Hematopoietic multipotent progenitor cell treated with erythropoietin and hydrocortisone succinate and interleukin-3 and kit ligand, for 8 days (in vitro differentiated cells): ENCODE measurements at regions not wholly inside any gene's neighbourhood (a gene's known extent, or its start where the extent isn't known, plus 50 kb on each side); places are given as distances from the start of the nearest gene placed in this dataset.
"Not testable (repeated sequence)": the region's sequence is repeated elsewhere in the genome, so short reads cannot be mapped to it uniquely, and the experiment has no call there.

Source experiments
- DNase-seq: peaks from one replicate; pipeline ENCODE4 v3.0.0-alpha.2; 2015

DNA sequence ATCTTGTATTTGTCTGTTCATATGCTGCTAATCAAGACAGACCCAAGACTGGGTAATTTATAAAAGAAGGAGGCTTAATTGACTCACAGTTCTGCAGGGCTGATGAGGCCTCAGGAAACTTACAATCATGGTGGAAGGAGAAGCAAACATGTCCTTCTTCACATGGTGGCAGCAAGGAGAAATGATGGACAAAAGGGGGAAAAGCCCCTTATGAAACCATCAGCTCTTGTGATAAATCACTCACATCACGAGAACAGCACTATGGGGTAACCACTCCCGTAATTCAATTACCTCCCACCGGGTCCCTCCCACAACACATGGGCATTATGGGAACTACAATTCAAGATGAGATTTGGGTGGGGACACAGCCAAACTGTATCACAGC is 117.0 kb downstream of the TTC6 start:
- DNase-seq, result not testable (repeated sequence)

DNA sequence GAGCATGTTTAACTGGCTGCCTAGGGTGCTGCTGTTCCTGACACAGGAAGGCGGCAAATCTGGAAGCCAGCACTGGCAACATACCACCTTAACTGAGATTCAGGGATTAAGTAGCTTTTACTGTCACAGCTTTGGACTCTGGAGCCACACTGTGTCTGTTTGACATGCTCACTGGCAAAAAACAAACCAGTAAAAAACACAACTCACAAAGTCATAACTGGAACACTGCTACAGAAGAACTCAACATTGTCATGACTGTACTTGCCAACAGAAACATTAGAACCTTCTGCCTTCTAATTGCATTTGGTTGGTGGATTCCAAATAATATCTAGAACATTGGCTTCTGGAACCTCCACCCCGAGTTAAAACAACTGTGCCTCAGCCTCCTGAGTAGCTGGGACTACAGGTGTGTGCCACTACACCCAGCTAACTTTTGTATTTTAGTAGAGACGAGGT is 117.6 kb downstream of the TTC6 start:
- no peak for DNase-seq

DNA sequence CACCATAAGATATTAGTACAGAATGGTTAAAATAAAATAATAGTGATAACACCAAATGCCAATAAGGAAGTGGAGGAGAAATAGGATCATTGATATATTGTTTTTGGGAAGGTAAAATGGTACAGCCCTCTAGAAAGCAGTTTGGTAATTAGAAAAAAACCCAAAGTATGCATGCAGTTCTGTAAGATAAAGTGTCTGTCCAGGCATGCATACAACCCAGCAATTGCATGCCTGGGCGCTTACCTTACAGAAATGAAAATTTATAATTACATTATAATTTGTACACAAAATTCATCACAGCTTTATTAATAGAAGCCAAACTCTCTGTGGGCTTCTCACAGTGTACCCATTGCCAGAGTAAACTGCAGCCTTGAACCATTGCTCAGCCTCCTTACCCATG is 124.7 kb downstream of the TTC6 start:
- DNase-seq, result no peak

DNA sequence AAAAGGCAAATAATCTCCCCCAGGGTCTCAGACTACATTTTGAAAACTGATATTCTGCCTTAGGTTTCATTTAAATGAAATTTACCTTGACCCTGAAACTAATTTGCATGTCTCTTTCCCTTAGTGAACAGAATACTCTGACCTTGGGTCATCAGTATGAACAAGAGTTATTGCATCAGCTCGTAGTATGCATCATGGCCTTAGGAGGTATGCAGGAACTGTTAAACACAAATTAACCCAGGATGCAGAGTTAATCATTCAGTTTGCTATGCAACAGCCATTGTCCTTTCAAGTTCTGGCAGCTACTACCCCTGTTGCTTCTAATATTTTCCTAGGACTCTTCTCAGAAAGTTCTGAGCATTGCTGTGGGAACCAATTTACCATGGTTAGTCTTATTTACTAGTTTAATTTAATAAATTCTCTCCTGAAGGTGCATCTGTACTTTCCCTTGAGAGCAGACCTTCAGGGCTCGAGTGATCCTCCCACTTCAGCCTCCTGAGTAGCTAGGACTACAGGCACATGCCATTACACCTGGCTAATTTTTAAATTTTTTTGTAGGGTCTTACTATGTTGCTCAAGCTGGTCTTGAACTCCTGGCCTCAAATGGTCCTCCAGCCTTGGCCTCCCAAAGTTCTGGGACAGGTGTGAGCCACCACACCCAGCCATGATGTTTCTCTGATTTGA is 126.7 kb downstream of the TTC6 start:
- DNase-seq, result no peak

DNA sequence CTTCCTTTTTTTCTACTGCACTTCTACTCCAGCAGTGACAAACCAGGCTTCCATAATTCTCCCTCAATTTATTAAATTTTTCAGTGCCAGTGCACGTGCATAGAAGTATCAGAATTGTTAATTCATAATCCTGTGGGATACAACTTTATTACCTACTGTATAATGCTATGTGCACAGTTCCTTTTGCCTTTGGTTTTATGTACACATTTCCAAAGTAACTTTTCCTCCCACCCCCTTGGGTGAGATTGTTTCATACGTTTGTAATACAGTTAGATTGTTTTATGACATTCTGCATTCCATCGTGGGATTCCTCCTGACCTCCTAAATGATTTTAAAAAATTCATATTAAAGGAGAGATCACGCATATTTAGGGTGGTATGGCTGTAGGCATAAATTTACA is 128.1 kb downstream of the TTC6 start:
- DNase-seq, result no peak

DNA sequence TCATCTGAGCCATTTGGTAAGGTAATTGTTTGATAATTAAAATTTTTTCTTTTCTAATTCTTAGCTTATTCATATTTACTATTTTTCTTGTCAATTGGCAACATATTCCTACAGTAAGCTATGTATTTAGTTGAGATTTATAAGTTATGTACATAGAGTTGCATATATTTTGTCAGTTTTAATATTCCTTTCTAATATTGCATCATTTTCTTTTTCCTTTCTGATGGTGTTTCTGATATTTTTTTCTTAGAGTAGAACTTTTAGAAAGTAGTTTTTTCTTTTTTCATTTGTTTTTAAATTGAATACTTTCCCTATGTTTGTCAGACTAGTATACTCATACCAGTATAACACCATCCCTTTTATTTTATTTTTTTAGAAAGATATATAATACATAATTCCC is 131.3 kb downstream of the TTC6 start:
- DNase-seq, result no peak

DNA sequence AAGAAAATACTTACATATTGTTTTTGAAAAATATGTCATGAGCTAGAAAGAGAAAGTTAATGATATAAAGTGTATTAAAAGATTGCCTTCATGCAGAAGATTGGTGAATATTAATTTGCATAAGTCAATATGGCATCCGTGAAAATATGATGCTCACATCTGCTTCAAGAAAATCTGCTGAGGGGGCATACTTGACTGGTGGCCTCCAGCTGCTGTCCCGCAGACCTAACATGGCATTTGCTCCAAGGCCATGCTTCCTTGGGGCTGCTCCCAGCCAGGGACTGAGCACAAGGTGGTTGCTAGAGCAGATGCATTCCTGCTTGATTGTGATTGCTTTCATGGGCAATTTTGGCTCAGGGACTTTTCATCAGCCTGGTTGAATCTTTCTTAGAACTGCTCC is 133.8 kb downstream of the TTC6 start:
- no peak for DNase-seq

DNA sequence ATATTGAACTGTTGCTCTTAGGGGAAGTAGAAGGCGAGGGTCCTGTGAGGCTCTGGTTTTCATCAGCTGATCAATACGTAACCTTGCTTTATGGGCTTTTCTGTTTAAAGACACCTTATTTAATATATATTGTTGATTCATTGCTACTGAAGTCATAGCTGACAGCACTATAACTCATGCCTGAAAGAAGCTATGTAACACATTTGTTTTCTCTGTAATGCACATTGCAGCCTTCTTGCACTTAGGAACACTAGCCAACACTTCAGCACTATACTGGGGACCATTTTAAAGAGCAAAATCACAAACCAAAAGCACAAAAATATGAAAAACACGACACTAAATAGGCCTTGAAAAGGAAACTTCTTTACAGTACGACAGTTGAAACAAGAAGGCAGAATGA is 135.7 kb downstream of the TTC6 start:
- DNase-seq, result no peak

DNA sequence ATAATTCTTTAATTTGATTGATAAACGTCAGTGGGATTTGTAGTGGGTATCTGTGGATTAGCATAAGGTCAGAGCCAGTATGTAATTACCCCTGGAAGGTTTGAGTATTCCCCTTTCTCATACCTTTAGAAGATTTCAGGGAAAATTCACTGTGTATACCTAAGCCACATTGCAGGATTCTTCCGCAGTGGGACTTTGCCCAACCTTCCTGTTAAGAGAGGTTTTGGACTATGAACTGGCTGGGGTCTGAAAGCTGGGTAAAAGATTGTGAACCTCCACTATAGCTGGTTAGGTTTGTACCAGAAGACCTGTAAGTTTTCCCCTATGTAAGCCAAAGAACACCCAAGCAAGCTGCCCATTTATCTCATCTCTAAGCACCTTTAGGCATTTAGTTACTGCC is 150.2 kb downstream of the TTC6 start:
- DNase-seq, result no peak

DNA sequence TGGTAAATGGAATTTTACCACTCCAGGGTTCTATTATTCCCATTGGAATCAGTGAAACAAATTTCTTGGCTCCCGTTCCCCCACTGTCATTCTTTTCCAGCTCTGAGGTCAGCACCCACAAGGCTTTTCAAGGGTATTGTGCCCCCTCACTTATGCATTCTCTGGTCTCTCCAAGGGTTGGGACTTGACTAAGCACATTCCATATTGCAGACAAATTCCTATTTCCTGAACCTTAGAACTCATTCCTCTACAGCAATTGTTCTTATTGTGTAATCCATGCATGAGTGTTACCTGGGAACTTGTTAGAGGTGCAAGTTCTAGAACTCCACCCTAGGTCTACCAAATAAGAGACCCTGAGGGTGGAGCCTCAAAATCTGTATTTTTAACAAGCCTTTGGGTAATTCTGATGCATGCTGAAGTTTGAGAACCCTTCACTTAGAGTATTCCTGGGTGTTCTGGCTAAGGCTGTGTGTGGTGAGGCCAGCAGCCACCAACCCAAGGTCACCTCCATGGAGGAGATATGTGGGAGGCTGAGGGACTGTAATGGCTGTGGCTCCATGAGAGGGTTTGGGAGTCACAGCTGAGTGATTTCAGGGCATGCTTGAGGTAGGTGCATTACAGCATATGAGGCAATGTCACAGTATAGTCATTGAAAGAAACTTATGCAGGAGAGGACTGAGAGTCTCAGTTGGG is 150.9 kb downstream of the TTC6 start:
- DNase-seq, result no peak

DNA sequence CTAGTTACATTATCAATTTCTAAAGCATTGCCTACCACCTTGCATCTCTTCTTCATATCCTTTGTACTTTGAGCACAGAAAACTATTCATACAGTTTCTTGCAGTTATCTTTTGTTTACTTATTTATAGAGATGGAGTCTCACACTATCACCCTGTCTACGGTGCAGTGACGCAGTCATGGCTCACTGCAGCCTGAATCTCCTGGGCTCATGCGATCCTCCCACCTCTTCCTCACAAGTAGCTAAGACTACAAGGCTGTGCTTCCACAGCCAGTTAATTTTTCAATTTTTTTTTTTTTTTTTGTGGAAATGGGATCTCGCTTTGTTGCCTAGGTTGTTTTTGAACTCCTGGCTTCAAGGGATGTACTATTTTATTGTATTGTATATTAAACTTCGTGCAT is 158.0 kb downstream of the TTC6 start:
- no peak for DNase-seq

DNA sequence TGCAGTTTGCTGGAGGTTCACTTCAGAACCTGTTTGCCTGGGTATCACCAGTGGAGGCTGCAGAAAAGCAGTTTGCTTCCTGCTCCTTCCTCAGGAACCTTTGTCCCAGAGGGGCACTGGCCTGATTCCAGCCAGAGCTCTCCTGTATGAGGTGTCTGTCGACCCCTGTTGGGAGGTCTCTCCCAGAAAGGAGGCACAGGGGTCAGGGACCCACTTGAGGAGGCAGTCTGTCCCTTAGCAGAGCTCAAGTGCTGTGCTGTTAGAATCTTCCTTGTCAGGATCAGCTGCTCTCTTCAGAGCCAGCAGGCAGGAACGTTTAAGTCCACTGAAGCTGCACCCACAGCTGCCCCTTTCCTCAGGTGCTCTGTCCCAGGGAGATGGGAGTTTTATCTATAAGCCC is 164.8 kb downstream of the TTC6 start:
- not testable (repeated sequence) for DNase-seq

DNA sequence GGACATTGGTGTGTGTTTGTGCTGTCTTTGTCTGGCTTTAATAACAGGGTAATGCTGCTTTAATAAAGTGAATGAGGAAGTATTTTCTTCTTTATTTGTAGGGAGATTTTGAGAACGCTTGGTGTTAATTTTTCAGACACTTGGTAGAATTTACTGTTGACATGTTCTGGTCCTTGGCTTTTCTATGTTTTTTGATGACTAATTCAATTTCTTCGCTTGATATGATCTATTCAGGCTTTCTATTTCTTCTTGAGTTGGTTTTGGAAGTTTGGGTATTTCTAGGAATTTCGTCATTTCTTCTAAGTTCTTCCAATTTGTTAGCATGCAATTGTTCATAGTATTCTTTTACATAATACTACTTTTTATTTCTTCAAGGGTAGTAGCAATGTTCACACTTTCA is 167.8 kb downstream of the TTC6 start:
- no peak for DNase-seq

DNA sequence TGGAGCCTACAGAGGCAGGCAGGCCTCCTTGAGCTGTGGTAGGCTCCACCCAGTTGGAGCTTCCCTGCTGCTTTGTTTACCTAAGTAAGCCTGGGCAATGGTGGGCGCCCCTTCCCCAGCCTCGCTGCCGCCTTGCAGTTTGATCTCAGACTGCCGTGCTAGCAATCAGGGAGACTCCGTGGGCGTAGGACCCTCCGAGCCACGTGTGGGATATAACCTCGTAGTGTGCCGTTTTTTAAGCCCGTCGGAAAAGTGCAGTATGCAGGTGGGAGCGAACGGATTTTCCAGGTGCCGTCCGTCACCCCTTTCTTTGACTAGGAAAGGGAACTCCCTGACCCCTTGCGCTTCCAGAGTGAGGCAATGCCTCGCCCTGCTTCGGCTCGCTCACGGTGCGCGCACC is 176.9 kb downstream of the TTC6 start:
- DNase-seq, result not testable (repeated sequence)

DNA sequence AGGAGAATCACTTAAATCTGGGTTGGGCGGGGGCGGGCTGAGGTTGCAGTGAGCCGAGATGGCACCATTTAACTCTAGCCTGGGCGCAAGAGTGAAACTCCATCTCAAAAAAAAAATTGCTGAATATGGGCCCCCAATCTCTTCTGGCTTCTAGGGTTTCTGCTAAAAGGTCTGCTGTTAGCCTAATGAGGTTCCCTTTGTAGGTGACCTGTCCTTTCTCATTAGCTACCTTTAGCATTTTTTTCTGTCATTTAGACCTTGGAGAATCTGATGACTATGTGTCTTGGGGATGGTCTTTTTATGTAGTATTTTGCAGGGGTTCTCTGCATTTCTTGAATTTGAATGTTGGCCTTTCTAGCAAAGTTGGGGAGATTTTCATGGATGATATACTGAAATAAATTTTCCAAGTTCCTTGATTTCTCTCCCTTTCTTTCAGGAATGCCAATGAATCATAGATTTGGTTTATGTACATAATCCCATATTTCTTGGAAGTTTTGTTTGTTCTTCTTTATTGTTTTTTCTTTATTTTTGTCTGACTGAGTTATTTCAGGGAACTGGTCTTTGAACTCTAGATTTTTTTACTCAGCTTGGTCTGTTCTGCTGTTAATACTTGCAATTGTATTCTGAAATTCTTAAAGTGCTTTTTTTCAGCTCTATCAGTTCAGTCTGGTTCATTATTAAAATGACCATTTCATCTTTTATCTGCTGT is 181.5 kb downstream of the TTC6 start:
- no peak for DNase-seq

DNA sequence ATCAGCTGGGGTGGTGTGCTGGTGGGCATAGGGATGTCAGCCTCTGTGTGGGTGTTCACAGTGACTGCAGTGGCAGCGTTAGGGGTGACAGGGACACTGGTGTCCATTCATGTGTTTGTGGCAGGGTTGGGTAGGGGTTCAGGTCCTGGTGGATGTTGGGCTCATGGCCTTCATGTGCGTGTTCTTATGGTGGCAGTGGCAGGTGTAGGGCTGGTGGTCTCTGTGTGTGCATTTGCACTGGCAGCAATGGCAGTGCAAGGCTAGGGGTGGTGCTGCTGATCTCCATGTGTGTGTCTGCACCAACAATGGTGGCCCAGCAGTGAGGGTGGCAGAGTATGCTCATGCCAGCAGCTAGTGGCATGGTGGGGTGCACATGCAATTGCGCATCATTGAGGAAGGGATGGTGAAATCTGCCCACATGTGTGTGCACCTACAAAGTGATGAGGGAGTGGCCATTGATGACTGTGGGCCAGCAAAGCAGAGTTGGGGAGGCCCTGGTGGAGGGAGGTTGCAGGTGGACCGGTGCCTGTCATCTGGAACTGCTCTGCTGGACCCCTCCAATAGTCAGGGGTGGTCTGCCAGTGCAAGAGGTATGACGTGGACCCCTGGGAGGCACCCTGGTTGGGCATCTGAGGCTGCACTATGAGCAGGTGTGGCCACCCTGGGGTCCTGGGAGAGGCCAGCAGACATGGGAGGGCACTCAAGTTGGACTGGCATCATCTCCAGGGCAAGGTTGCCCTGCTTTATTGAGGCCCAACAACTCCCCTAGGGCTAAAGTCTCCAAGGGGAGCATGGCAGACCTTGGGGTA is 182.9 kb downstream of the TTC6 start:
- no peak for DNase-seq

DNA sequence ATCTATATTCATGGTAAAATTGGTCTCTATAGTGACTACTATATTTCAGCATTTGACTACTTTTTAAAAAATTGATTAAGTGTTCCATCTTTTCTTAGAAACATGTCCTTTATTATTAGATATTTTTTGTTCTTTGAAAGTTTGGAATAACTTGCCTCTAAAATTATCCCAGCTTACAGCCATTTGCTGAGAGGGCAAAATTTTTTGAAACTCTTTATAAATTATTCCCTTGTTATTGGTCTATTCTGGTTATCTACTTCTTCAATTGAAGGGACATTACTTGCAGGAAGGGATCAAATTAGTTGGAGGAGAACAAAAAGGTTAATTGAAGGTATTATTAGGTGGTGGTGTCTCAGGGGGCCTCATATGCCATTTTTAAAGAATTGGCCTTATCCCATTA is 184.1 kb downstream of the TTC6 start:
- no peak for DNase-seq

DNA sequence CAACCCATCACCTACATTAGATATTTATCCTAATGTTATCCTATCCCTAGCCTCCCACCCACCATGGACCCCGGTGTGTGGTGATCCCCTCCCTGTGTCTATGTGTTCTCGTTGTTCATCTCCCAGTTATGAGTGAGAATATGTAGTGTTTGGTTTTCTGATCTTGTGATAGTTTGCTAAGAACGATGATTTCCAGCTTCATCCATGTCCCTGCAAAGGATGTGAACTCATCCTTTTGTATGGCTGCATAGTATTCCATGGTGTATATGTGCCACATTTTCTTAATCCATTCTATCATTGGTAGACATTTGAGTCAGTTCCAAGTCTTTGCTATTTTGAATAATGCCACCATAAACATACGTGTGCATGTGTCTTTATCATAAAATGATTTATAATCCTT is 185.3 kb downstream of the TTC6 start:
- DNase-seq, result not testable (repeated sequence)

DNA sequence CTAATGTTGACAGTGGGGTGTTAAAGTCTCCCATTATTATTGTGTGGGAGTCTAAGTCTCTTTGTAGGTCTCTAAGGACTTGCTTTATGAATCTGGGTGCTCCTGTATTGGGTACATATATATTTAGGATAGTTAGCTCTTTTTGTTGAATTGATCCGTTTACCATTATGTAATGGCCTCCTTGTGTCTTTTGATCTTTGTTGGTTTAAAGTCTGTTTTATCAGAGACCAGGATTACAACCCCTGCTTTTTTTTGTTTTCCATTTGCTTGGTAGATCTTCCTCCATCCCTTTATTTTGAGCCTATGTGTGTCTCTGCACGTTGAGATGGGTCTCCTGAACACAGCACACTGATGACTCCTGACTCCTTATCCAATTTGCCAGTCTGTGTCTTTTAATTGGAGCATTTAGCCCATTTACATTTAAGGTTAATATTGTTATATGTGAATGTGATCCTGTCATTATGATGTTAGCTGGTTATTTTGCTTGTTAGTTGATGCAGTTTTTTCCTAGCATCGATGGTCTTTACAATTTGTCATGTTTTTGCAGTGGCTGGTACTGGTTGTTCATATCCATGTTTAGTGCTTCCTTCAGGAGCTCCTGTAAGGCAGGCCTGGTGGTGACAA is 188.9 kb downstream of the TTC6 start:
- DNase-seq, result not testable (repeated sequence)

DNA sequence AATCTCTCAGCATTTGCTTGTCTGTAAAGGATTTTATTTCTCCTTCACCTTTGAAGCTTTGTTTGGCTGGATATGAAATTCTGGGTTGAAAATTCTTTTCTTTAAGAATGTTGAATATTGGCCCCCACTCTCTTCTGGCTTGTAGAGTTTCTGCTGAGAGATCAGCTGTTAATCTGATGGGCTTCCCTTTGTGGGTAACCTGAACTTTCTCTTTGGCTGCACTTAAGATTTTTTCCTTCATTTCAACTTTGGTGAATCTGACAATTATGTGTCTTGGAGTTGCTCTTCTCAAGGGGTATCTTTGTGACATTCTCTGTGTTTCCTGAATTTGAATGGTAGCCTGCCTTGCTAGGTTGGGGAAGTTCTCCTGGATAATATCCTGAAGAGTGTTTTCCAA is 189.4 kb downstream of the TTC6 start:
- DNase-seq, result not testable (repeated sequence)

DNA sequence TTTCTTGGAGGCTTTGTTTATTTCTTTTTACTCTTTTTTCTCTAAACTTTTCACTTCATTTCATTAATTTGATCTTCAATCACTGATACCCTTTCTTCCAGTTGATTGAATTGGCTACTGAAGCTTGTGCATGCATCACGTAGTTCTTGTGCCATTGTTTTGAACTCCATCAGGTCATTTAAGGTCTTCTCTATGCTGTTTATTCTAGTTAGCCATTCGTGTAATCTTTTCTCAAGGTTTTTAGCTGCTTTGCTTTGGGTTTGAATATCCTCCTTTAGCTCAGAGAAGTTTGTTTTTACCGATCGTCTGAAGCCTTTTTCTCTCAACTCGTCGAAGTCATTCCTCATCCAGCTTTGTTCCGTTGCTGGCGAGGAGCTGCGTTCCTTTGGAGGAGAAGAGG is 189.9 kb downstream of the TTC6 start:
- DNase-seq, result not testable (repeated sequence)

DNA sequence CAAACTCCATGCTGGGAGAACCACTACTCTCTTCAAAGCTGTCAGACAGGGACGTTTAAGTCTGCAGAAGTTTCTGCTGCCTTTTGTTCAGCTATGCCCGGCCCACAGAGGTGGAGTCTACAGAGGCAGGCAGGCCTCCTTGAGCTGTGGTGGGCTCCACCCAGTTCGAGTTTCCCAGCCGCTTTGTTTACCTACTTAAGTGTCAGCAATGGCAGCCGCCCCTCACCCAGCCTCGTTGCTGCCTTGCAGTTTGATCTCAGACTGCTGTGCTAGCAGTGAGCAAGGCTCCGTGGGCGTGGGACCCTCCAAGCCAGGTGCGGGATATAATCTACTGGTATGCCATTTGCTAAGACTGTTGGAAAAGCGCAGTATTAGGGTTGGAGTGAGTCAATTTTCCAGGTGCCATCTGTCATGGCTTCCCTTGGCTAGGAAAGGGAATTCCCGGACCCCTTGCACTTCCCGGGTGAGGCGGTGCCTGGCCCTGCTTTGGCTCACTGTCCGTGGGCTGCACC is 190.7 kb downstream of the TTC6 start:
- DNase-seq, result not testable (repeated sequence)
